K562 (cell line): ENCODE measurements at regions not wholly inside any gene's neighbourhood (a gene's known extent, or its start where the extent isn't known, plus 50 kb on each side); places are given as distances from the start of the nearest gene placed in this dataset.

Experiments used
- FOXJ3 ChIP-seq: sonication (generic); formaldehyde crosslinking; IDR thresholded peaks from 2 replicates; pipeline ENCODE4 v1.4.0; 2020; ENCODE audit warnings: mild to moderate bottlenecking, missing genetic modification reagents
- MYBL2 ChIP-seq, 2 experiments: fragments of 450-650 bp in 1 of 2; sonication (generic) in 1 of 2; formaldehyde crosslinking in 1 of 2; IDR thresholded peaks; 2 replicates each; pipeline versions ENCODE4 v1.6.1 to v1.8.1; 2017 to 2022; ENCODE audit warnings: borderline replicate concordance in 1 of 2, inconsistent platforms in 1 of 2, low read depth in 1 of 2, mild to moderate bottlenecking in 1 of 2, missing genetic modification reagents in 1 of 2, moderate library complexity in 1 of 2
- TF ChIP-seq, protein P1 (sequence below): sonication (generic); IDR thresholded peaks from 2 replicates; pipeline ENCODE4 v1.6.1; 2016
- TF ChIP-seq, protein P2 (sequence below): fragments of 450-650 bp; formaldehyde crosslinking; IDR thresholded peaks from 2 replicates; pipeline ENCODE4 v1.4.0; 2020; ENCODE audit warnings: mild to moderate bottlenecking, mixed read lengths

DNA sequence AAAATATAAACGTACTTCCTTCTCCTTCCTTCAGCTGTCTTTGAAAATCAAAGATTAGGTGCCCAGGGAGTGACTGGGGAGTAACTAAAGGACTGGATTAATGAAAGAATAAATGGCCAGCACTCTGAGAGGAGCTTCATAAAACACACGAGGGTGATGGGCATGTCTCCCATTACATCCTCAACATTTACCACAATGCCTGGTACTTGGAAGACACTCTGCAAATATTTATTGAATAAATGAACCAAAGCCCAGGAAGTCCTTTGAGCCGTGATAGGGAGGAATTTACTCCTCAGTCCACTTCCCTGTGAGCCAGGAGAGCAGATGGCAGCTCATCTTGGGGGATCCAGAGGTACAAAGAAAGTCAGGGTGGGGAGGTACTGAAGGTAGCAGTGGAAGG, 96.3 kb downstream of the RAB11FIP2 start (continued):
- TF ChIP-seq FOXJ3 (CRISPR knock-in tag) (no peak), MYBL2 (IDR thresholded peaks at IDR 0.05; ENCODE audit: low read depth) (no peak), MYBL2 (CRISPR knock-in tag; IDR thresholded peaks at IDR 0.05; ENCODE audit: borderline replicate concordance) (no peak)
- TF ChIP-seq, protein P1, sequence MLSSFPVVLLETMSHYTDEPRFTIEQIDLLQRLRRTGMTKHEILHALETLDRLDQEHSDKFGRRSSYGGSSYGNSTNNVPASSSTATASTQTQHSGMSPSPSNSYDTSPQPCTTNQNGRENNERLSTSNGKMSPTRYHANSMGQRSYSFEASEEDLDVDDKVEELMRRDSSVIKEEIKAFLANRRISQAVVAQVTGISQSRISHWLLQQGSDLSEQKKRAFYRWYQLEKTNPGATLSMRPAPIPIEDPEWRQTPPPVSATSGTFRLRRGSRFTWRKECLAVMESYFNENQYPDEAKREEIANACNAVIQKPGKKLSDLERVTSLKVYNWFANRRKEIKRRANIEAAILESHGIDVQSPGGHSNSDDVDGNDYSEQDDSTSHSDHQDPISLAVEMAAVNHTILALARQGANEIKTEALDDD, result no peak
- TF ChIP-seq, protein P2, sequence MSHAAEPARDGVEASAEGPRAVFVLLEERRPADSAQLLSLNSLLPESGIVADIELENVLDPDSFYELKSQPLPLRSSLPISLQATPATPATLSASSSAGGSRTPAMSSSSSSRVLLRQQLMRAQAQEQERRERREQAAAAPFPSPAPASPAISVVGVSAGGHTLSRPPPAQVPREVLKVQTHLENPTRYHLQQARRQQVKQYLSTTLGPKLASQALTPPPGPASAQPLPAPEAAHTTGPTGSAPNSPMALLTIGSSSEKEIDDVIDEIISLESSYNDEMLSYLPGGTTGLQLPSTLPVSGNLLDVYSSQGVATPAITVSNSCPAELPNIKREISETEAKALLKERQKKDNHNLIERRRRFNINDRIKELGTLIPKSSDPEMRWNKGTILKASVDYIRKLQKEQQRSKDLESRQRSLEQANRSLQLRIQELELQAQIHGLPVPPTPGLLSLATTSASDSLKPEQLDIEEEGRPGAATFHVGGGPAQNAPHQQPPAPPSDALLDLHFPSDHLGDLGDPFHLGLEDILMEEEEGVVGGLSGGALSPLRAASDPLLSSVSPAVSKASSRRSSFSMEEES (CRISPR knock-in tag), result no peak
